ENCODE measurements at regions not wholly inside any gene's neighbourhood (a gene's known extent, or its start where the extent isn't known, plus 50 kb on each side); places are given as distances from the start of the nearest gene placed in this dataset.

DNA sequence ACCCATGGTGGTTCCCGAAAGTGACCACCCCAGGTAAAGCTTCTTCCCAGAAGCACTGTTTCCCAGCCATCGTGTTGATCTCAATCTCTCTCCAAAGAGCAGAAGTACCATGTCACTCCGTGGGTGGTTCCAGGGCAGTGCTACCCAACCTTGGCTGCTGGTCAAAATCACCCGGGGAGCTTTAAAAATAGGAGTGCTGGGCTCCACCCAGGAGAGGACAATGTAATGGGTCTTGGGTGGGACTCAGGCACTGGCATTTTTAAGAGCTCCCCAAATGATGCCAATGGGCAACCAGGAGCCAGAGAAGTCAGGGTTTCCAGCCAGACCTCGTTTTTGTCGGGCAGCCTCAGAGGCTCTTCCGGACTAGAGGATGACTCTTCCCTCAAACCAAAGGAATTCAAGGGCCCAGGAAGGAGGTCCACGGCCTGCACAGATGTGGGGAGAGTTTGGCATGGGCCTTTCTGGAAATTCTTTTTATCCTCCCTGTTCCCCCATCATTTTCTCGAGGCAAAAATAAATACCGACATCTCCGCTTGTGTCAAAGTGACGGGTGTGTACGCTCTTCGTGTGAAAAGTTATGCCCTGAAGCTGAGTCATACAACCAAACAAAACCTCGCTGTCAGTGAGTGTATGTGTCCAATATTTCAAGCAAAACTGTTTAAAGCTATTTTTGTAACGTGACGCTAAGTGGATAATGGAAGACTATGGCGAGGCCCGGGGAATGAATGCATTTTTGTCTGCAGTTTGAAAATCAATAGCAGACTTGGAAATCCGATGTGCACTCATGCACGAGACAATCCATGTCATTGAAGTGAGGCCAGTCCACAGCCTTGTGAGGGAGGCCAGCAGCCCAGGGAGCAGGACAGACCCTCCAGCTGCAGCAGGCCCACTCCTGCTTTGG is 364.1 kb downstream of the FOXL1 start:
- H3K27ac ChIP-seq, result no peak overlapping the region
- TF ChIP-seq POLR2A (IDR thresholded peaks at IDR 0.05) (no peak), POLR2AphosphoS5 (IDR thresholded peaks at IDR 0.05; ENCODE audit: insufficient read depth in 1 of 2, low read depth in 1 of 2) (no peak)
- TF ChIP-seq, protein P1, sequence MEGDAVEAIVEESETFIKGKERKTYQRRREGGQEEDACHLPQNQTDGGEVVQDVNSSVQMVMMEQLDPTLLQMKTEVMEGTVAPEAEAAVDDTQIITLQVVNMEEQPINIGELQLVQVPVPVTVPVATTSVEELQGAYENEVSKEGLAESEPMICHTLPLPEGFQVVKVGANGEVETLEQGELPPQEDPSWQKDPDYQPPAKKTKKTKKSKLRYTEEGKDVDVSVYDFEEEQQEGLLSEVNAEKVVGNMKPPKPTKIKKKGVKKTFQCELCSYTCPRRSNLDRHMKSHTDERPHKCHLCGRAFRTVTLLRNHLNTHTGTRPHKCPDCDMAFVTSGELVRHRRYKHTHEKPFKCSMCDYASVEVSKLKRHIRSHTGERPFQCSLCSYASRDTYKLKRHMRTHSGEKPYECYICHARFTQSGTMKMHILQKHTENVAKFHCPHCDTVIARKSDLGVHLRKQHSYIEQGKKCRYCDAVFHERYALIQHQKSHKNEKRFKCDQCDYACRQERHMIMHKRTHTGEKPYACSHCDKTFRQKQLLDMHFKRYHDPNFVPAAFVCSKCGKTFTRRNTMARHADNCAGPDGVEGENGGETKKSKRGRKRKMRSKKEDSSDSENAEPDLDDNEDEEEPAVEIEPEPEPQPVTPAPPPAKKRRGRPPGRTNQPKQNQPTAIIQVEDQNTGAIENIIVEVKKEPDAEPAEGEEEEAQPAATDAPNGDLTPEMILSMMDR (IDR thresholded peaks at IDR 0.05), result no peak
- H3K9me3 ChIP-seq, result peaks cover 4% of the 10 kb centered on the region

DNA sequence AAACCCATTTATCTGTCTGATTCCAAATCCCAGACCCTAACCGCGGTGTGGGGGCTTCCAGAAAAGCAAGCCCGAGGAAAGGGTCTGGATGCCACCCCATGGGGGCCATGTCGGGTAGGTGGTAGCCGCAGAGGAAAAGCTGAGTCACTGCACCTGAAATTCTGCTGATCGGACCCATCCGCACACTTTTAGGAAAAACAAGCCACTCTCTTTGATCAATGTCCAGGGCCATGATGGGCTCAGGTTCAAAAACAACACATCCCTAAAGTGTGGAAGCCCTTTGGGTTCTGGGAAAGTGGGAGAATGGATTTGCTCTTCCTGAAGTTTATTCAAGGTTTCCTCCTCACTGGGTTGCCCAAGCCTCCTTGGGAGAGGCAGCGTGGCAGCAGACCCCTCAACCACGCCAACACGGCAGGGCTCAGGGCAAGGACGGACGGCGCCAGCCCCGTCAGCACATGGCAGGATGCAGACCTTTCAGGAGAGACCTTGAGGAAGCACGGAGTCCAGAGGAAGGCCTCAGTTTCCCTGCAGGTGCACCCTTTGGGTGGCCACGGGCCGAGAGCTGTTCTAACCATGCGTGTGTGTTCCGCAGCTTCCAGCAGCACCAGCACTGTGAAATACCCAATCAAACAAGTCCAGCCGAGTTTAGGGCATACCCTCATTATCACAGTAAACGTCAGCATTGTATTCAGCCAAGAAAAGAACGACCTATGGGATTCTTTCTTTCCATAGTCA is 367.0 kb downstream of the FOXL1 start:
- DNase-seq (ENCODE audit: extremely low spot score in 2 of 2), result no peak
- no peak overlapping the region for H3K27ac ChIP-seq
- H3K27me3 ChIP-seq, result no peaks in the 10 kb centered on the region
- no peaks in the 10 kb centered on the region for H3K36me3 ChIP-seq
- TF ChIP-seq POLR2A (IDR thresholded peaks at IDR 0.05), result no peak
- TF ChIP-seq, protein P1 (IDR thresholded peaks at IDR 0.05), result no peak
- TF ChIP-seq POLR2AphosphoS5 (IDR thresholded peaks at IDR 0.05; ENCODE audit: insufficient read depth in 1 of 2, low read depth in 1 of 2), result no peak
- no peaks in the 10 kb centered on the region for H3K9me3 ChIP-seq
- H3K4me3 ChIP-seq, result no peak overlapping the region
- H3K4me1 ChIP-seq, result no peaks in the 10 kb centered on the region
- intact Hi-C loops (cut with DNase I), result no loop called here

More for the DNA sequence above, 364.1 kb downstream of the FOXL1 start:
- Histone ChIP-seq H3K4me1 (no peaks in the 10 kb centered on the region), H3K4me3 (no peak overlapping the region), H3K27me3 (no peaks in the 10 kb centered on the region), H3K36me3 (no peaks in the 10 kb centered on the region)
- intact Hi-C loops (cut with DNase I), result no loop called here
- DNase-seq (ENCODE audit: extremely low spot score in 2 of 2), result no peak

DNA sequence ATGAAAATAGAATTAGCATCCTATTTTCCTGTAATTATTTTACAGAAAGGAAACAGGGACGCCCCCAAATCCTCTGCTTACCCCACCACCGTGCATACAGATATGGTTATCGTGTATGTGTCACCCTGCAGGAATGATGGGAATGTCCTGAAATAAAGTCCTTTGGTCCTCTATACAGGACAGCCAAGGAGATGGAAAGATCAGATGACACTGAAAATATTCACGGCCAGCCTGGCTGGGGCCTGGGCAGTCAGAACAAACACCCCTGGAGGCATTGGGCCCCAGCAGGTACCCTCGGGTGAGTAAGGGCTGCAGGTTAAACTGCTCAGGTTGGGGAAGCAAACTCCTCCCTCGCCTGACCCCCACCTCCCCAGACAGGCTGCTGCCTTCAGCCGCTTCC is 368.0 kb downstream of the FOXL1 start:
- H3K4me3 ChIP-seq, result no peak overlapping the region
- intact Hi-C loops (cut with DNase I), result no loop called here
- no peaks in the 10 kb centered on the region for H3K36me3 ChIP-seq
- H3K27ac ChIP-seq, result no peak overlapping the region
- TF ChIP-seq, protein P1 (IDR thresholded peaks at IDR 0.05), result no peak
- TF ChIP-seq POLR2A (IDR thresholded peaks at IDR 0.05), result no peak
- TF ChIP-seq POLR2AphosphoS5 (IDR thresholded peaks at IDR 0.05; ENCODE audit: insufficient read depth in 1 of 2, low read depth in 1 of 2), result no peak
- no peaks in the 10 kb centered on the region for H3K9me3 ChIP-seq
- no peak for DNase-seq (ENCODE audit: extremely low spot score in 2 of 2)
- no peaks in the 10 kb centered on the region for H3K27me3 ChIP-seq
- H3K4me1 ChIP-seq, result no peaks in the 10 kb centered on the region

DNA sequence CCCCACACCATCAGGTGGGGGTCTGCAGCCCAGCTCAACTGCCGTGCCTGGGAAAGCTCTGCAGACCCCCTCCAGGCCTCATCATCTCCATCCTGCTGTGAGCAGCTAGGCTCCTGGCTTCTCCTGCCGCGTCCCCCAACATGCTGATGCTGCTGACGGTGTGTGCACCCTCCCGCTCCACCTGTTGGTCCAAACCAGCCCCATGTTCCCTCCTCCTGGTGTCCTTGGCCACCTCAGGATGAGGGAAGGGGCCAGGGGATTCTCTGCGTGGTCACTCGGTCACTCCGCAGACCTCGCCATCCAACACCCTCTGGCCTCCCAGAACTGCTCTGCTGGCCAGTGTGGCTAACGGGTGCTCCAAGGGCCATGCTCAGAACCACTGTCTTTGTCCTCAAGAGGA is 368.6 kb downstream of the FOXL1 start:
- Histone ChIP-seq H3K4me3 (no peak overlapping the region), H3K27ac (no peak overlapping the region), H3K36me3 (no peaks in the 10 kb centered on the region), H3K4me1 (no peaks in the 10 kb centered on the region), H3K27me3 (no peaks in the 10 kb centered on the region), H3K9me3 (no peaks in the 10 kb centered on the region)
- intact Hi-C loops (cut with DNase I), result no loop called here
- no peak for DNase-seq (ENCODE audit: extremely low spot score in 2 of 2)
- TF ChIP-seq, protein P1 (IDR thresholded peaks at IDR 0.05), result no peak

DNA sequence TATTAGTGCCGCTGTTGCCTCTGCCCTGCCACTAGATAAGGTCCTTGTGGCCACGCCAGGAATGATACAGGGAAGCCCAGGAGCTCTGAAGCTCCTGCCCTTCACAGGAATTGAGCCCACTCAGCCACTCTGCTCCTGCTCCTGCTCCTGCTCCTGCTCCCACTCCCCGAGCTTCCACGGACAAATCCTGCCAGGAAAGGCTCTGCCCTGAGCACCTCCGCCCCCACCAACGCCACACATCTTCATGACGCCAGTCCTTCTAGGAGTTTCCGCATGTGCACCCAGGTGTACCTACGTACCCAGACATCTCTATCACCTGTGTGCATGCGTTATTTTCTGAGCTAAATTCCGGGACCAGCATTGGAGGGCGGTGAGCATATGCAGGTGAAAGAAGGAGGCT is 369.1 kb downstream of the C16orf95 start:
- no peak overlapping the region for H3K27ac ChIP-seq
- no peaks in the 10 kb centered on the region for H3K9me3 ChIP-seq
- H3K4me3 ChIP-seq, result no peak overlapping the region
- H3K36me3 ChIP-seq, result no peaks in the 10 kb centered on the region
- DNase-seq (ENCODE audit: extremely low spot score in 2 of 2), result no peak
- intact Hi-C loops (cut with DNase I), result no loop called here
- TF ChIP-seq POLR2AphosphoS5 (IDR thresholded peaks at IDR 0.05; ENCODE audit: insufficient read depth in 1 of 2, low read depth in 1 of 2) (no peak), POLR2A (IDR thresholded peaks at IDR 0.05) (no peak)
- TF ChIP-seq, protein P1 (IDR thresholded peaks at IDR 0.05), result no peak
- H3K27me3 ChIP-seq, result no peaks in the 10 kb centered on the region
- no peaks in the 10 kb centered on the region for H3K4me1 ChIP-seq

Data from vagina (tissue), 2 donors.